Transverse colon (tissue), 4 donors: ENCODE measurements at regions not wholly inside any gene's neighbourhood (a gene's known extent, or its start where the extent isn't known, plus 50 kb on each side); places are given as distances from the start of the nearest gene placed in this dataset.

Source experiments
- CTCF ChIP-seq, 5 experiments: fragments of 200-600 bp in 3 of 5; fragments of 450-650 bp in 2 of 5; sonication (generic) in 3 of 5; IDR thresholded peaks; 1 replicate in 2 of 5; 2 replicates in 3 of 5; pipeline ENCODE4 v1.5.1; 2016 to 2017; ENCODE audit warnings: antibody characterized with exemption in 5 of 5, inconsistent platforms in 3 of 5, mild to moderate bottlenecking in 2 of 5, moderate library complexity in 1 of 5
- EP300 ChIP-seq: sonication (generic); formaldehyde crosslinking; IDR thresholded peaks from one replicate; pipeline ENCODE4 v1.6.1; 2017; ENCODE audit warnings: antibody characterized with exemption, low read depth
- POLR2A ChIP-seq: fragments of 450-650 bp; IDR thresholded peaks from one replicate; pipeline ENCODE4 v1.6.1; 2016; ENCODE audit warnings: antibody characterized with exemption, mild to moderate bottlenecking, moderate library complexity
- POLR2AphosphoS5 ChIP-seq, 3 donors: sonication (generic); formaldehyde crosslinking; IDR thresholded peaks; one replicate each; pipeline ENCODE4 v1.6.1; 2016; ENCODE audit warnings: antibody characterized with exemption in 3 of 3

GRCh38 chr6:100998111-100998510 is 117.0 kb upstream of the ASCC3 start:
- no peak for TF ChIP-seq POLR2AphosphoS5 (IDR thresholded peaks at IDR 0.05)
- TF ChIP-seq CTCF (IDR thresholded peaks at IDR 0.05) = no peak
- TF ChIP-seq POLR2A = no peak
- no peak for TF ChIP-seq EP300
